Cardiac fibroblast (primary cell): ENCODE measurements at regions not wholly inside any gene's neighbourhood (a gene's known extent, or its start where the extent isn't known, plus 50 kb on each side); places are given as distances from the start of the nearest gene placed in this dataset.
"Not testable (repeated sequence)": the region's sequence is repeated elsewhere in the genome, so short reads cannot be mapped to it uniquely, and the experiment has no call there.

Experiments used
- DNase-seq, 2 donors: peaks; one replicate each; pipeline versions ENCODE4 v3.0.0 to v3.0.0-alpha.2; 2010; ENCODE audit warnings: low read depth in 2 of 2
- H3K4me3 ChIP-seq, 2 donors: replicated peaks in 1 of 2; 1 replicate in 1 of 2; 2 replicates in 1 of 2; pipeline ENCODE4 v1.5.1; 2011; ENCODE audit warnings: low read depth in 2 of 2, low read length in 2 of 2, mild to moderate bottlenecking in 2 of 2, moderate library complexity in 1 of 2
- CTCF ChIP-seq: IDR thresholded peaks from one replicate; pipeline ENCODE4 v1.5.1; 2011; ENCODE audit warnings: low read depth, mild to moderate bottlenecking, low read length, inconsistent platforms

GRCh38 chr9:75814667-75815066 lies 75.8 kb upstream of the PCSK5 start:
- no peak for TF ChIP-seq CTCF
- no peak overlapping the region for H3K4me3 ChIP-seq
- DNase-seq: peak in 1 of 2 donors; percentile 41

DNA sequence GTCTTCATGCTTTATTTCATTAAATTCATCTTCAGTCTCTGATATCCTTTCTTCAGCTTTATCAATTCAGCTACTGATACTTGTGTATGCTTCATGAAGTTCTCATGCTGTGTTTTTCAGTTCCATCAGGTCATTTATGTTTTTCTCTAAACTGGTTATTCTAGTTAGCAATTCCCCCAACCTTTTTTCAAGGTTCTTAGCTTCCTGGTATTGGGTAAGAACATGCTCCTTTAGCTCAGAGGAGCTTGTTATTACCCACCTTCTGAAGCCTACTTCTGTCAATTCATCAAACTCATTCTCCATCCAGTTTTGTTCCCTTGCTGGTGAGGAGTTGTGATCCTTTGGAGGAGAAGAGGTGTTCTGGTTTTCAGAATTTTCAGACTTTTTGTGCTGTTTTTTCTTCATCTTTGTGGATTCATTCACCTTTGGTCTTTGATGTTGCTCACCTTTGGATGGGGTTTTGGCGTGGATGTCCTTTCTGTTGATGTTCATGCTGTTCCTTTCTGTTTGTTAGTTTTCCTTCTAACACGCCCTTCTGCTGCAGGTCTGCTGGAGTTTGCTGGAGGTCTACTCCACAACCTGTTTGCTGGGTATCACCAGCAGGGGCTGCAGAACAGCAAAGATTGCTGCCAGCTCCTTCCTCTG lies 69.9 kb upstream of the PCSK5 start:
- DNase-seq, H3K4me3 ChIP-seq: not testable (repeated sequence)

GRCh38 chr9:75823151-75823550 lies 67.3 kb upstream of the PCSK5 start:
- no peak for DNase-seq
- TF ChIP-seq CTCF: no peak

DNA sequence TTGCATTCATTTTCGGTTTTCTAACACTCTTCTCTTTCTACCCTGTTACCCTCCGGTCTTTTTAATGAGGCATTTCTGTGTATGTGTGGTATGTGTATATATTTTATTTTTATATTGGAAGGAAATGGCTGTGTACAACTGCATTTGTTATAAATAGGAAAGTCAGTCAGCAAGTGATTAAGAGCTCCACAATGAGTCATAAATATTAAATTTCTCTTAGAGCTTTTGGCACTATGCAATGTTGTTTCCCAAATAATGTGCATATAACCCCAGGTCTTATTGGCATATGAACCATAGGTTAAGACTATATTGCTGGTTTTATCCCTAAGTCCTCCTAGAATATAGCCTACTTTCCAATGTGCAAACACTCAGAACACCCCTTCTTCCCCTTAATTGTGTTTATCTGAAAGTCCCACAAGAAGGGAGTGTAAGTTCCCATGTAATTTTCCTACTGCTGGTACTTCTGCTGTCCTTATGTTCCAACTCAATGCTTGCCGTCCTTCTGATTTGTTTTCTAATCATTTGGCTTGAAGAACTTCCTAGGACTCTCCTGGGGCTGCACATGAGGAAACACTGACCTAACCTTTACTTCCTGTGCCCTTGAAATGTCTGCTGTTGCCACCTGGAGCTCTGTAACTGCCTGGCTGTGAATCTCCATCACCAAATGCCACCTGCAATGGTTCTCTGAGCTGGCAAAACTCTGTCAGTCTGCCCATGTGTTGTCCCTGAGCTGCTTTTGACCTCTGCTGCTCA lies 65.5 kb upstream of the PCSK5 start:
- DNase-seq: peak in 1 of 2 donors; percentile 21
- TF ChIP-seq CTCF: no peak
- no peak overlapping the region for H3K4me3 ChIP-seq

More at GRCh38 chr9:75823151-75823550, 67.3 kb upstream of the PCSK5 start:
- H3K4me3 ChIP-seq: no peak overlapping the region

DNA sequence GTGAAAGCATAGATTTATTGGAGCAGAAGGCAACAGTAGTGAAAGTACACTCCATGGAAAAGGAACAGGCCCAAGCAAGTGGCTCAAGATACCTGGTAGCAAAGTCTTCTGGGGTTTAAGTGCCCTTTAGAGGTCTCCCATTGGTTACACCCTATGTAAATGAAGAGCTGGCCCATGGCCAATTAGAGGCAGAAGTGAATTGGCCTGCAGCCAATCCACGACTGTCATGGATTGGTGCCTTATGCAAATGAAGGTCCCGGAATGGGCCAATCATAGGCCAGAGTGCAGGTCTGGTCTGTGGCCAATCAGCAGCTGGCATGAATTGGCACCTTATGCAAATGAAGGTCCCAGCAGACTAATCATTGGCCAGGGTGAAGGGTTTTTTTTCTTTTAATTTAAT lies 64.2 kb upstream of the PCSK5 start:
- H3K4me3 ChIP-seq: no peak overlapping the region
- DNase-seq: no peak
- no peak for TF ChIP-seq CTCF

- TF ChIP-seq CTCF: no peak
- no peak overlapping the region for H3K4me3 ChIP-seq
- DNase-seq: no peak
Measured at GRCh38 chr9:75830303-75830702, 60.2 kb upstream of the PCSK5 start.

DNA sequence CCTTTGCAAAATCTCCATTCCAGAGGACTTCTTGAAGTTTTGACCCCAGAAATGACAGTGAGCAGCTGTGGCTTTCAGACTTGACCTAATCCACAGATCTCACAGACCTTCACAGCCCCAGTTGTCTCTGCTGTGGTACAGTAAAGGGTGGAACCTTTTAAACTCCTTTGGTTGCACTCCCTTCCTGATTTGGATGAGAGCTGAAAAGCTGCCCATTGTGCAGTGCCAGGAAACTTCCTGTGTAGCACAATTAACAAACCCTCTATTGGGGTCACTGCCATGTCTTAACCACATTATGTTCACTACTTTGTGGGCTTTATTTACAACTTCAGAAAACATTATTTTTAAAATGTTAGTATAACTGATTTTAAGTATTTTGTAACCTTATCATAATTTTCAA lies 56.7 kb upstream of the PCSK5 start:
- H3K4me3 ChIP-seq: no peak overlapping the region
- no peak for TF ChIP-seq CTCF
- DNase-seq: no peak
